ENCODE measurements at regions not wholly inside any gene's neighbourhood (a gene's known extent, or its start where the extent isn't known, plus 50 kb on each side); places are given as distances from the start of the nearest gene placed in this dataset.

GRCh38 chr10:80894797-80895467 lies 357.2 kb downstream of the SH2D4B start:
- TF ChIP-seq CTCF (IDR thresholded peaks at IDR 0.05), result no peak
- no peaks in the 10 kb centered on the region for H3K9me3 Mint-ChIP-seq
- no peaks in the 10 kb centered on the region for H3K4me1 Mint-ChIP-seq
- Histone ChIP-seq H3K9me3 (replicated peaks in 1 of 2; ENCODE audit: control insufficient read depth in 1 of 2, insufficient read depth in 1 of 2, low read length in 2 of 2) (no peaks in the 10 kb centered on the region), H3K27ac (ENCODE audit: low read depth in 1 of 2, low read length in 2 of 2) (no peak overlapping the region), H4K20me1 (ENCODE audit: insufficient read depth, low read length) (no peaks in the 10 kb centered on the region), H2AFZ (ENCODE audit: insufficient read depth, low read depth, low read length, poor library complexity, severe bottlenecking) (no peak overlapping the region), H3K27me3 (ENCODE audit: control insufficient read depth in 2 of 2, insufficient read depth in 2 of 2, low read length in 2 of 2) (no peaks in the 10 kb centered on the region), H3K79me2 (ENCODE audit: insufficient read depth, low read length) (no peaks in the 10 kb centered on the region), H3K36me3 (replicated peaks in 1 of 2; ENCODE audit: control insufficient read depth in 1 of 2, insufficient read depth in 2 of 2, low read length in 2 of 2) (no peaks in the 10 kb centered on the region), H3K4me3 (replicated peaks in 1 of 3; ENCODE audit: low read depth in 2 of 3, low read length in 3 of 3) (no peak overlapping the region), H3K4me1 (ENCODE audit: control insufficient read depth in 1 of 2, insufficient read depth in 2 of 2, low read length in 2 of 2) (no peaks in the 10 kb centered on the region), H3K9ac (ENCODE audit: insufficient read depth, low read length, poor library complexity, severe bottlenecking) (no peak overlapping the region), H3K4me2 (replicated peaks; ENCODE audit: extremely low read depth, low read length, poor library complexity, severe bottlenecking) (no peak overlapping the region)
- WGBS (ENCODE audit: insufficient coverage), result 88% methylated on average over 8 of the region's 11 CpGs
- intact Hi-C loops (cut with micrococcal nuclease), result no loop called here
- no peak for DNase-seq
- no peak overlapping the region for H3K27ac Mint-ChIP-seq
- peaks cover 0 to 6% (median 3%) of the 10 kb centered on the region in 3 donors for H3K27me3 Mint-ChIP-seq (ENCODE audit: low read depth in 3 of 3)
- H3K4me3 Mint-ChIP-seq, result no peak overlapping the region
- no peaks in the 10 kb centered on the region for H3K36me3 Mint-ChIP-seq

DNA sequence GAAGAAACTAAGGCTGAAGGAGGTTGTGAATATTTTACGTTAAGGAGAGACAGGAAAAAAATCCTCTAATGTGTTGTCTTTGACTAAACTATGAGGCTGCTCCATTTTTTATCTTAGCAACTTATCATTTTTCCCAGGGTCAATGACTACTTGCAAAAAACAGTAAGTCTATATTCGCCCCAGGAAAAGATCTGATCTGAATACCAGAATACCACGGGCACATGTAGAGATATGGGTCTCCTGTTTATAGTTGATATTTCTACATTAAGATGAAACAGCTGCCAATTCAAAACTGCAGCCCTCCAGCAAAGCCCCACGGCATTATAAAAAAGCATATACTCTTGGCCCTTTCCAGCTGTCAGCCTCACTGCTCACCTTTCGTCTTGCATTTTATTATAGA lies 358.4 kb downstream of the SH2D4B start:
- Mint-ChIP-seq H3K4me3 (no peak overlapping the region), H3K9me3 (no peaks in the 10 kb centered on the region)
- no peak for TF ChIP-seq CTCF (IDR thresholded peaks at IDR 0.05)

More for the DNA sequence above, 358.4 kb downstream of the SH2D4B start:
- H3K9ac ChIP-seq (ENCODE audit: insufficient read depth, low read length, poor library complexity, severe bottlenecking), result no peak overlapping the region
- Mint-ChIP-seq H3K4me1 (no peaks in the 10 kb centered on the region), H3K27me3 (ENCODE audit: low read depth in 3 of 3) (peaks cover 0 to 3% (median 3%) of the 10 kb centered on the region in 3 donors), H3K27ac (no peak overlapping the region), H3K36me3 (no peaks in the 10 kb centered on the region)
- H3K4me3 ChIP-seq (replicated peaks in 1 of 3; ENCODE audit: low read depth in 2 of 3, low read length in 3 of 3), result no peak overlapping the region
- no peak overlapping the region for H3K4me2 ChIP-seq (replicated peaks; ENCODE audit: extremely low read depth, low read length, poor library complexity, severe bottlenecking)
- no peaks in the 10 kb centered on the region for H3K79me2 ChIP-seq (ENCODE audit: insufficient read depth, low read length)
- no peak overlapping the region for H3K27ac ChIP-seq (ENCODE audit: low read depth in 1 of 2, low read length in 2 of 2)
- H3K4me1 ChIP-seq (ENCODE audit: control insufficient read depth in 1 of 2, insufficient read depth in 2 of 2, low read length in 2 of 2), result no peaks in the 10 kb centered on the region
- H3K36me3 ChIP-seq (replicated peaks in 1 of 2; ENCODE audit: control insufficient read depth in 1 of 2, insufficient read depth in 2 of 2, low read length in 2 of 2), result no peaks in the 10 kb centered on the region
- no peak for DNase-seq
- no peaks in the 10 kb centered on the region for H3K9me3 ChIP-seq (replicated peaks in 1 of 2; ENCODE audit: control insufficient read depth in 1 of 2, insufficient read depth in 1 of 2, low read length in 2 of 2)
- H4K20me1 ChIP-seq (ENCODE audit: insufficient read depth, low read length), result no peaks in the 10 kb centered on the region
- no CpG with 5 or more reads among the region's 5 CpGs for WGBS (ENCODE audit: insufficient coverage)
- no peak overlapping the region for H2AFZ ChIP-seq (ENCODE audit: insufficient read depth, low read depth, low read length, poor library complexity, severe bottlenecking)
- H3K27me3 ChIP-seq (ENCODE audit: control insufficient read depth in 2 of 2, insufficient read depth in 2 of 2, low read length in 2 of 2), result no peaks in the 10 kb centered on the region
- intact Hi-C loops (cut with micrococcal nuclease), result no loop called here
